T-cell (primary cell): ENCODE measurements at regions not wholly inside any gene's neighbourhood (a gene's known extent, or its start where the extent isn't known, plus 50 kb on each side); places are given as distances from the start of the nearest gene placed in this dataset.

ENCODE experiments used
- ATAC-seq, 4 experiments: fragments of 200-7000 bp in 3 of 4; fragments of 150-1000 bp in 1 of 4; cut with Tn5 transposase; replicated peaks in 1 of 4; 1 replicate in 3 of 4; 2 replicates in 1 of 4; pipeline ENCODE4 v1.10.0; 2021; ENCODE audit warnings: moderate library complexity in 3 of 4, mild to moderate bottlenecking in 2 of 4, moderate number of reproducible peaks in 1 of 4
- CTCF ChIA-PET, 2 donors: fragments of 300-600 bp; sonication (Branson Sonifier 250); formaldehyde crosslinking; loops; one replicate each; lab custom pipeline; 2022; ENCODE audit warnings: antibody characterized with exemption in 2 of 2; lab: Charles Lee
- POLR2A ChIA-PET, 2 donors: fragments of 300-600 bp; sonication (Branson Sonifier 250); formaldehyde crosslinking; loops; one replicate each; lab custom pipeline; 2022; ENCODE audit warnings: antibody characterized with exemption in 2 of 2; lab: Charles Lee
- DNase-seq, 35 experiments: peaks; one replicate each; pipeline versions ENCODE4 v3.0.0 to v3.0.0-alpha.2; 2013 to 2023
- H3K27ac ChIP-seq: one replicate; pipeline ENCODE4 v1.5.1; 2013; ENCODE audit warnings: low read length
- H3K27me3 ChIP-seq, 2 experiments: replicated peaks in 1 of 2; 1 replicate in 1 of 2; 2 replicates in 1 of 2; pipeline versions ENCODE4 v1.6.1 to v1.7.0; 2013; ENCODE audit warnings: low read length in 1 of 2, mixed read lengths in 1 of 2; ENCODE audit not compliant: control insufficient read depth in 2 of 2, insufficient read depth in 2 of 2; ENCODE audit errors: extremely low read depth in 1 of 2
- H3K36me3 ChIP-seq, 2 donors: 1 replicate in 1 of 2; 2 replicates in 1 of 2; pipeline versions ENCODE4 v1.6.1 to v1.7.0; 2013; ENCODE audit warnings: low read length in 1 of 2; ENCODE audit not compliant: control insufficient read depth in 2 of 2, insufficient read depth in 1 of 2; ENCODE audit errors: extremely low read depth in 1 of 2
- H3K4me1 ChIP-seq, 2 experiments: 1 replicate in 1 of 2; 2 replicates in 1 of 2; pipeline versions ENCODE4 v1.6.1 to v1.7.0; 2013; ENCODE audit warnings: low read length in 2 of 2, mixed read lengths in 1 of 2; ENCODE audit not compliant: insufficient read depth in 2 of 2, control insufficient read depth in 1 of 2; ENCODE audit errors: extremely low read depth in 1 of 2
- H3K4me3 ChIP-seq, 2 donors: 1 replicate in 1 of 2; 2 replicates in 1 of 2; pipeline versions ENCODE4 v1.5.1 to v1.7.0; 2013; ENCODE audit warnings: mild to moderate bottlenecking in 2 of 2, low read length in 1 of 2, moderate library complexity in 1 of 2; ENCODE audit not compliant: control insufficient read depth in 1 of 2; ENCODE audit errors: extremely low read depth in 1 of 2
- H3K9me3 ChIP-seq: 2 replicates; pipeline ENCODE4 v1.7.0; 2013
- H3K27ac Mint-ChIP-seq, 2 donors: one replicate each; pipeline ENCODE4 v1.8.0; 2020 to 2021; ENCODE audit warnings: mild to moderate bottlenecking in 2 of 2, mixed read lengths in 2 of 2
- H3K27me3 Mint-ChIP-seq, 2 donors: one replicate each; pipeline ENCODE4 v1.8.0; 2021 to 2022; ENCODE audit warnings: mixed read lengths in 2 of 2
- H3K36me3 Mint-ChIP-seq: one replicate; pipeline ENCODE4 v1.8.0; 2021; ENCODE audit warnings: mixed read lengths
- H3K4me1 Mint-ChIP-seq, 3 donors: one replicate each; pipeline ENCODE4 v1.8.0; 2020 to 2022; ENCODE audit warnings: mixed read lengths in 3 of 3, mild to moderate bottlenecking in 1 of 3
- H3K4me3 Mint-ChIP-seq, 3 donors: one replicate each; pipeline ENCODE4 v1.8.0; 2020 to 2022; ENCODE audit warnings: mild to moderate bottlenecking in 3 of 3, mixed read lengths in 3 of 3, moderate library complexity in 3 of 3
- H3K9me3 Mint-ChIP-seq, 3 donors: one replicate each; pipeline ENCODE4 v1.8.0; 2020 to 2022; ENCODE audit warnings: mixed read lengths in 3 of 3
- WGBS: methylation state at CpG from one replicate; pipeline ENCODE4 v1.1.5; 2013; ENCODE audit warnings: missing lambda C conversion rate; ENCODE audit not compliant: insufficient coverage; 5-methylcytosine and 5-hydroxymethylcytosine counted together

- 61% methylated on average over 6 of the region's 12 CpGs for WGBS
- H3K9me3 ChIP-seq: no peaks in the 10 kb centered on the region
- CTCF ChIA-PET: no interaction called here
- no peak overlapping the region for H3K27ac Mint-ChIP-seq
- no peak overlapping the region for H3K27ac ChIP-seq
- POLR2A ChIA-PET: no interaction called here
- H3K4me3 ChIP-seq: no peak overlapping the region
- H3K27me3 Mint-ChIP-seq: peaks cover 0 to 5% of the 10 kb centered on the region in 2 donors
- no peaks in the 10 kb centered on the region for H3K36me3 ChIP-seq
- no peaks in the 10 kb centered on the region for H3K4me1 Mint-ChIP-seq
- H3K4me3 Mint-ChIP-seq: no peak overlapping the region
- no peaks in the 10 kb centered on the region for H3K27me3 ChIP-seq
- DNase-seq (no peak), ATAC-seq (no peak)
- no peaks in the 10 kb centered on the region for H3K36me3 Mint-ChIP-seq
- no peaks in the 10 kb centered on the region for H3K4me1 ChIP-seq
- H3K9me3 Mint-ChIP-seq: peaks cover 0 to 5% (median 0%) of the 10 kb centered on the region in 3 donors
Measured at GRCh38 chr11:131192628-131193027, 177.8 kb upstream of the NTM start.

- POLR2A ChIA-PET: no interaction called here
- H3K4me1 Mint-ChIP-seq: no peaks in the 10 kb centered on the region
- H3K9me3 ChIP-seq: no peaks in the 10 kb centered on the region
- peaks cover 0 to 3% of the 10 kb centered on the region in 2 donors for H3K27me3 Mint-ChIP-seq
- H3K4me3 Mint-ChIP-seq: no peak overlapping the region
- no peaks in the 10 kb centered on the region for H3K36me3 Mint-ChIP-seq
- ATAC-seq (no peak), DNase-seq (no peak)
- no peaks in the 10 kb centered on the region for H3K27me3 ChIP-seq
- H3K36me3 ChIP-seq: no peaks in the 10 kb centered on the region
- H3K4me3 ChIP-seq: no peak overlapping the region
- CTCF ChIA-PET: no interaction called here
- no peaks in the 10 kb centered on the region for H3K4me1 ChIP-seq
- peaks cover 0 to 5% (median 0%) of the 10 kb centered on the region in 3 donors for H3K9me3 Mint-ChIP-seq
- WGBS: 46% methylated on average over 3 of the region's 11 CpGs
- no peak overlapping the region for H3K27ac ChIP-seq
- H3K27ac Mint-ChIP-seq: no peak overlapping the region
Measured at GRCh38 chr11:131193031-131193501, 177.3 kb upstream of the NTM start.

GRCh38 chr11:131194726-131195125 is 175.7 kb upstream of the NTM start:
- Mint-ChIP-seq H3K27me3 (no peaks in the 10 kb centered on the region), H3K4me1 (no peaks in the 10 kb centered on the region), H3K9me3 (peaks cover 0 to 5% (median 3%) of the 10 kb centered on the region in 3 donors), H3K4me3 (no peak overlapping the region), H3K36me3 (no peaks in the 10 kb centered on the region), H3K27ac (no peak overlapping the region)
- 87% methylated on average over 5 of the region's 6 CpGs for WGBS
- H3K27me3 ChIP-seq: no peaks in the 10 kb centered on the region
- no peaks in the 10 kb centered on the region for H3K9me3 ChIP-seq
- ChIA-PET POLR2A (no interaction called here), CTCF (no interaction called here)
- no peak overlapping the region for H3K4me3 ChIP-seq
- H3K36me3 ChIP-seq: no peaks in the 10 kb centered on the region
- H3K4me1 ChIP-seq: no peaks in the 10 kb centered on the region
- ATAC-seq (no peak), DNase-seq (no peak)
- H3K27ac ChIP-seq: no peak overlapping the region

GRCh38 chr11:131195661-131196517 is 174.5 kb upstream of the NTM start:
- no peak overlapping the region for H3K4me3 Mint-ChIP-seq
- no peak overlapping the region for H3K27ac ChIP-seq
- H3K36me3 ChIP-seq: no peaks in the 10 kb centered on the region
- 72% methylated on average over 9 of the region's 11 CpGs for WGBS
- peaks cover 0 to 5% (median 4%) of the 10 kb centered on the region in 3 donors for H3K9me3 Mint-ChIP-seq
- no peak overlapping the region for H3K27ac Mint-ChIP-seq
- no peak for ATAC-seq
- no peak for DNase-seq
- H3K27me3 Mint-ChIP-seq: no peaks in the 10 kb centered on the region
- ChIA-PET CTCF (no interaction called here), POLR2A (no interaction called here)
- no peaks in the 10 kb centered on the region for H3K9me3 ChIP-seq
- H3K4me3 ChIP-seq: no peak overlapping the region
- H3K27me3 ChIP-seq: no peaks in the 10 kb centered on the region
- no peaks in the 10 kb centered on the region for H3K36me3 Mint-ChIP-seq
- H3K4me1 ChIP-seq: no peaks in the 10 kb centered on the region
- no peaks in the 10 kb centered on the region for H3K4me1 Mint-ChIP-seq

GRCh38 chr11:131198161-131199014 is 172.0 kb upstream of the NTM start:
- Histone ChIP-seq H3K27me3 (no peaks in the 10 kb centered on the region), H3K9me3 (no peaks in the 10 kb centered on the region), H3K36me3 (no peaks in the 10 kb centered on the region), H3K4me1 (no peaks in the 10 kb centered on the region), H3K4me3 (no peak overlapping the region), H3K27ac (no peak overlapping the region)
- H3K27ac Mint-ChIP-seq: no peak overlapping the region
- no peaks in the 10 kb centered on the region for H3K4me1 Mint-ChIP-seq
- no peaks in the 10 kb centered on the region for H3K36me3 Mint-ChIP-seq
- CTCF ChIA-PET: no interaction called here
- POLR2A ChIA-PET: no interaction called here
- peaks cover 0 to 4% (median 3%) of the 10 kb centered on the region in 3 donors for H3K9me3 Mint-ChIP-seq
- DNase-seq (no peak), ATAC-seq (no peak)
- no peak overlapping the region for H3K4me3 Mint-ChIP-seq
- 89% methylated on average over 15 of the region's 15 CpGs for WGBS
- no peaks in the 10 kb centered on the region for H3K27me3 Mint-ChIP-seq

GRCh38 chr11:131199015-131199280 is 171.5 kb upstream of the NTM start:
- Histone ChIP-seq H3K9me3 (no peaks in the 10 kb centered on the region), H3K27me3 (no peaks in the 10 kb centered on the region), H3K36me3 (no peaks in the 10 kb centered on the region), H3K27ac (no peak overlapping the region), H3K4me1 (no peaks in the 10 kb centered on the region), H3K4me3 (no peak overlapping the region)
- 86% methylated on average over 8 of the region's 8 CpGs for whole genome bisulfite sequencing
- H3K9me3 Mint-ChIP-seq: peaks cover 0 to 4% (median 0%) of the 10 kb centered on the region in 3 donors
- H3K27ac Mint-ChIP-seq: no peak overlapping the region
- H3K4me3 Mint-ChIP-seq: no peak overlapping the region
- ChIA-PET POLR2A (no interaction called here), CTCF (no interaction called here)
- DNase-seq (no peak), ATAC-seq (no peak)
- H3K4me1 Mint-ChIP-seq: no peaks in the 10 kb centered on the region
- H3K36me3 Mint-ChIP-seq: no peaks in the 10 kb centered on the region
- no peaks in the 10 kb centered on the region for H3K27me3 Mint-ChIP-seq
